Neural progenitor cell (in vitro differentiated cells): ENCODE measurements at regions not wholly inside any gene's neighbourhood (a gene's known extent, or its start where the extent isn't known, plus 50 kb on each side); places are given as distances from the start of the nearest gene placed in this dataset.
A peak's percentile ranks its signal among the peaks of the same experiment; 100 is the strongest.

Source experiments
- DNase-seq: peaks from one replicate; pipeline ENCODE4 v3.0.0-alpha.2; 2016; ENCODE audit warnings: low spot score
- H2AFZ ChIP-seq: fragments of 200-600 bp; sonication (generic); replicated peaks from 2 replicates; pipeline ENCODE4 v1.6.1; 2016; ENCODE audit warnings: antibody characterized with exemption
- H3F3A ChIP-seq: fragments of 200-600 bp; sonication (generic); 2 replicates; pipeline ENCODE4 v1.6.1; 2016; ENCODE audit warnings: antibody characterized with exemption, low read depth
- H3K27ac ChIP-seq: fragments of 200-600 bp; sonication (generic); 2 replicates; pipeline ENCODE4 v1.5.1; 2016; ENCODE audit warnings: mild to moderate bottlenecking
- H3K27me3 ChIP-seq: fragments of 200-600 bp; sonication (generic); 2 replicates; pipeline ENCODE4 v1.6.1; 2016; ENCODE audit warnings: mild to moderate bottlenecking, moderate library complexity
- H3K36me3 ChIP-seq: fragments of 200-600 bp; sonication (generic); 2 replicates; pipeline ENCODE4 v1.5.1; 2016
- H3K4me1 ChIP-seq: fragments of 200-600 bp; sonication (generic); 2 replicates; pipeline ENCODE4 v1.6.1; 2016; ENCODE audit warnings: mixed run types
- H3K4me2 ChIP-seq: fragments of 200-600 bp; sonication (generic); 2 replicates; pipeline ENCODE4 v1.6.1; 2016
- H3K4me3 ChIP-seq: fragments of 200-600 bp; sonication (generic); 2 replicates; pipeline ENCODE4 v1.5.1; 2016
- H3K79me2 ChIP-seq: fragments of 200-600 bp; sonication (generic); 2 replicates; pipeline ENCODE4 v1.6.1; 2016; ENCODE audit warnings: low read depth
- H3K9ac ChIP-seq: fragments of 200-600 bp; sonication (generic); 2 replicates; pipeline ENCODE4 v1.6.1; 2016
- H3K9me3 ChIP-seq: fragments of 200-600 bp; sonication (generic); 2 replicates; pipeline ENCODE4 v1.5.1; 2016; ENCODE audit warnings: low read depth
- H4K20me1 ChIP-seq: fragments of 200-600 bp; sonication (generic); 2 replicates; pipeline ENCODE4 v1.6.1; 2016; ENCODE audit warnings: low read depth
- H3K27ac Mint-ChIP-seq: 3 replicates; pipeline ENCODE4 v1.8.0; 2021; ENCODE audit warnings: mixed read lengths
- H3K27me3 Mint-ChIP-seq: 2 replicates; pipeline ENCODE4 v1.8.0; 2022; ENCODE audit warnings: low read depth, mild to moderate bottlenecking, inconsistent platforms, moderate library complexity, mixed read lengths; ENCODE audit not compliant: insufficient read depth
- H3K36me3 Mint-ChIP-seq: 3 replicates; pipeline ENCODE4 v1.8.0; 2021; ENCODE audit warnings: mixed read lengths
- H3K4me1 Mint-ChIP-seq: 3 replicates; pipeline ENCODE4 v1.8.0; 2021; ENCODE audit warnings: mixed read lengths
- H3K4me3 Mint-ChIP-seq: 3 replicates; pipeline ENCODE4 v1.8.0; 2021; ENCODE audit warnings: mild to moderate bottlenecking, moderate library complexity, mixed read lengths
- H3K9me3 Mint-ChIP-seq: 3 replicates; pipeline ENCODE4 v1.8.0; 2020; ENCODE audit warnings: mixed read lengths
- CTCF ChIP-seq: fragments of 200-600 bp; sonication (generic); IDR thresholded peaks from 2 replicates; pipeline ENCODE4 v1.5.1; 2017; ENCODE audit warnings: antibody characterized with exemption, mild to moderate bottlenecking
- EZH2 ChIP-seq: fragments of 200-600 bp; sonication (generic); IDR thresholded peaks from 2 replicates; pipeline ENCODE4 v1.6.1; 2017; ENCODE audit warnings: antibody characterized with exemption, mild to moderate bottlenecking, moderate library complexity
- EZH2phosphoT487 ChIP-seq: fragments of 200-600 bp; sonication (generic); IDR thresholded peaks from 2 replicates; pipeline ENCODE4 v1.6.1; 2017; ENCODE audit warnings: antibody characterized with exemption

GRCh38 chr4:38530486-38530885 is 133.5 kb upstream of the KLF3 start:
- Mint-ChIP-seq H3K4me3 (no peak overlapping the region), H3K9me3 (peaks cover 3% of the 10 kb centered on the region), H3K27ac (no peak overlapping the region), H3K36me3 (no peaks in the 10 kb centered on the region), H3K27me3 (peaks cover 5% of the 10 kb centered on the region), H3K4me1 (peaks cover 34% of the 10 kb centered on the region)
- H3K36me3 ChIP-seq, result no peaks in the 10 kb centered on the region
- no peaks in the 10 kb centered on the region for H4K20me1 ChIP-seq
- H3K9ac ChIP-seq, result no peak overlapping the region
- no peaks in the 10 kb centered on the region for H3K9me3 ChIP-seq
- no peak for DNase-seq
- peaks cover 28% of the 10 kb centered on the region for H3K4me1 ChIP-seq
- no peak for TF ChIP-seq EZH2
- no peak for TF ChIP-seq CTCF
- no peaks in the 10 kb centered on the region for H3K79me2 ChIP-seq
- H3F3A ChIP-seq, result peaks cover 9% of the 10 kb centered on the region
- H3K4me3 ChIP-seq, result no peak overlapping the region
- H2AFZ ChIP-seq, result no peak overlapping the region
- no peaks in the 10 kb centered on the region for H3K27me3 ChIP-seq
- no peak overlapping the region for H3K4me2 ChIP-seq
- no peak overlapping the region for H3K27ac ChIP-seq

GRCh38 chr4:38531141-38531727 is 132.8 kb upstream of the KLF3 start:
- H3K9me3 Mint-ChIP-seq, result peaks cover 3% of the 10 kb centered on the region
- H3K36me3 Mint-ChIP-seq, result no peaks in the 10 kb centered on the region
- TF ChIP-seq EZH2phosphoT487 (no peak), CTCF (no peak), EZH2 (no peak)
- peak; percentile 45 for DNase-seq
- Histone ChIP-seq H3K27me3 (no peaks in the 10 kb centered on the region), H3K79me2 (no peaks in the 10 kb centered on the region), H3K9ac (no peak overlapping the region), H4K20me1 (no peaks in the 10 kb centered on the region), H3F3A (peaks cover 9% of the 10 kb centered on the region), H3K9me3 (no peaks in the 10 kb centered on the region), H3K36me3 (no peaks in the 10 kb centered on the region), H3K4me1 (peaks cover 28% of the 10 kb centered on the region), H3K4me3 (no peak overlapping the region), H2AFZ (peak overlapping the region; percentile 93), H3K27ac (no peak overlapping the region), H3K4me2 (no peak overlapping the region)
- H3K4me1 Mint-ChIP-seq, result peaks cover 34% of the 10 kb centered on the region
- peak overlapping the region; percentile 76 for H3K27ac Mint-ChIP-seq
- peaks cover 7% of the 10 kb centered on the region for H3K27me3 Mint-ChIP-seq
- H3K4me3 Mint-ChIP-seq, result no peak overlapping the region

- Histone ChIP-seq H3K9me3 (no peaks in the 10 kb centered on the region), H3K27me3 (no peaks in the 10 kb centered on the region), H3K4me3 (no peak overlapping the region), H3K9ac (no peak overlapping the region), H3K27ac (no peak overlapping the region), H3K79me2 (no peaks in the 10 kb centered on the region), H3K4me2 (no peak overlapping the region), H4K20me1 (no peaks in the 10 kb centered on the region), H3F3A (peaks cover 9% of the 10 kb centered on the region), H3K36me3 (no peaks in the 10 kb centered on the region), H2AFZ (peak overlapping the region; percentile 76), H3K4me1 (peaks cover 28% of the 10 kb centered on the region)
- H3K36me3 Mint-ChIP-seq, result no peaks in the 10 kb centered on the region
- H3K4me3 Mint-ChIP-seq, result no peak overlapping the region
- peak overlapping the region; percentile 38 for H3K27ac Mint-ChIP-seq
- peaks cover 2% of the 10 kb centered on the region for H3K27me3 Mint-ChIP-seq
- H3K4me1 Mint-ChIP-seq, result peaks cover 34% of the 10 kb centered on the region
- TF ChIP-seq EZH2phosphoT487 (no peak), CTCF (no peak), EZH2 (no peak)
- no peak for DNase-seq
- H3K9me3 Mint-ChIP-seq, result no peaks in the 10 kb centered on the region
These were observed 131.0 kb upstream of the KLF3 start for GRCh38 chr4:38532908-38533499.
